ENCODE measurements at regions not wholly inside any gene's neighbourhood (a gene's known extent, or its start where the extent isn't known, plus 50 kb on each side); places are given as distances from the start of the nearest gene placed in this dataset.
"Not testable (repeated sequence)": the region's sequence is repeated elsewhere in the genome, so short reads cannot be mapped to it uniquely, and the experiment has no call there.

- POLR2A ChIA-PET, result no interaction called here
- no peak for TF ChIP-seq SP1 (IDR thresholded peaks at IDR 0.05)
- TF ChIP-seq HDGF (IDR thresholded peaks at IDR 0.05; ENCODE audit: borderline replicate concordance), result no peak
- no peak for TF ChIP-seq NFRKB (IDR thresholded peaks at IDR 0.05)
- TF ChIP-seq FOXA1 (IDR thresholded peaks at IDR 0.05), result no peak
- no peak for TF ChIP-seq CTBP1 (IDR thresholded peaks at IDR 0.05; ENCODE audit: borderline replicate concordance)
- no peak for TF ChIP-seq PKNOX1 (IDR thresholded peaks at IDR 0.05)
- no peak for TF ChIP-seq SUZ12 (IDR thresholded peaks at IDR 0.05)
- TF ChIP-seq LEF1 (IDR thresholded peaks at IDR 0.05; ENCODE audit: borderline replicate concordance), result no peak
- TF ChIP-seq ELF4 (IDR thresholded peaks at IDR 0.05), result no peak
- TF ChIP-seq L3MBTL2 (conservative IDR thresholded peaks at IDR 0.05), result no peak
- no peak for TF ChIP-seq FOXM1 (IDR thresholded peaks at IDR 0.05; ENCODE audit: borderline replicate concordance)
- TF ChIP-seq ARNT (IDR thresholded peaks at IDR 0.05), result no peak
- no peak for TF ChIP-seq FOXK2 (IDR thresholded peaks at IDR 0.05)
- TF ChIP-seq TARDBP (IDR thresholded peaks at IDR 0.05), result no peak
- no peak for TF ChIP-seq ZNF384 (IDR thresholded peaks at IDR 0.05)
- no peak for TF ChIP-seq BHLHE40 (IDR thresholded peaks at IDR 0.05; ENCODE audit: borderline replicate concordance)
- CTCF ChIA-PET, result interaction anchor here (0.7 kb wide), 1 partner anchor 27 kb away, joined by 3 read pairs; no protein-coding TSS in a partner anchor
- DNase-seq (ENCODE audit: extremely low spot score), result no peak
Observed at GRCh38 chr9:91011891-91012290, 210.3 kb downstream of the SYK start.

GRCh38 chr9:91012933-91013841 lies 211.6 kb downstream of the SYK start:
- POLR2A ChIA-PET, result no interaction called here
- CTCF ChIA-PET, result no interaction called here
- no peak for TF ChIP-seq NFRKB (IDR thresholded peaks at IDR 0.05)
- DNase-seq (ENCODE audit: extremely low spot score), result no peak

- TF ChIP-seq SP1 (IDR thresholded peaks at IDR 0.05) (no peak), LEF1 (IDR thresholded peaks at IDR 0.05; ENCODE audit: borderline replicate concordance) (no peak), PKNOX1 (IDR thresholded peaks at IDR 0.05) (no peak), NFRKB (IDR thresholded peaks at IDR 0.05) (no peak), ELF4 (IDR thresholded peaks at IDR 0.05) (no peak), HDGF (IDR thresholded peaks at IDR 0.05; ENCODE audit: borderline replicate concordance) (no peak)
- CTCF ChIA-PET, result no interaction called here
- DNase-seq (ENCODE audit: extremely low spot score), result no peak
- POLR2A ChIA-PET, result no interaction called here
Observed at GRCh38 chr9:91017245-91017644, 215.6 kb downstream of the SYK start.

GRCh38 chr9:91019871-91020270 lies 218.3 kb downstream of the SYK start:
- CTCF ChIA-PET; POLR2A ChIA-PET; DNase-seq (ENCODE audit: extremely low spot score): not testable (repeated sequence)

GRCh38 chr9:91021656-91022055 lies 220.0 kb downstream of the SYK start:
- POLR2A ChIA-PET, CTCF ChIA-PET: not testable (repeated sequence)

GRCh38 chr9:91023741-91024140 lies 222.1 kb downstream of the SYK start:
- DNase-seq (ENCODE audit: extremely low spot score), result no peak
- TF ChIP-seq TARDBP (IDR thresholded peaks at IDR 0.05) (no peak), FOXA1 (IDR thresholded peaks at IDR 0.05) (no peak), L3MBTL2 (conservative IDR thresholded peaks at IDR 0.05) (no peak), HDGF (IDR thresholded peaks at IDR 0.05; ENCODE audit: borderline replicate concordance) (no peak), SP1 (IDR thresholded peaks at IDR 0.05) (no peak), FOXK2 (IDR thresholded peaks at IDR 0.05) (no peak), SUZ12 (IDR thresholded peaks at IDR 0.05) (no peak), LEF1 (IDR thresholded peaks at IDR 0.05; ENCODE audit: borderline replicate concordance) (no peak), NFRKB (IDR thresholded peaks at IDR 0.05) (no peak), ZNF384 (IDR thresholded peaks at IDR 0.05) (no peak), BHLHE40 (IDR thresholded peaks at IDR 0.05; ENCODE audit: borderline replicate concordance) (no peak), ARNT (IDR thresholded peaks at IDR 0.05) (no peak), ELF4 (IDR thresholded peaks at IDR 0.05) (no peak), PKNOX1 (IDR thresholded peaks at IDR 0.05) (no peak)
- ChIA-PET POLR2A (no interaction called here), CTCF (no interaction called here)

More at GRCh38 chr9:91021656-91022055, 220.0 kb downstream of the SYK start:
- not testable (repeated sequence) for DNase-seq (ENCODE audit: extremely low spot score)

- ChIA-PET POLR2A (no interaction called here), CTCF (interaction anchor here (1.8 kb wide), 1 partner anchor 10 kb away, joined by 7 read pairs; no protein-coding TSS in a partner anchor)
- TF ChIP-seq PKNOX1 (IDR thresholded peaks at IDR 0.05), result no peak
- TF ChIP-seq NFRKB (IDR thresholded peaks at IDR 0.05), result no peak
- DNase-seq (ENCODE audit: extremely low spot score), result no peak
Observed at GRCh38 chr9:91024841-91025240, 223.2 kb downstream of the SYK start.

Data from HEK293T (cell line).